GM19438 (cell line): ENCODE measurements at regions not wholly inside any gene's neighbourhood (a gene's known extent, or its start where the extent isn't known, plus 50 kb on each side); places are given as distances from the start of the nearest gene placed in this dataset.
A peak's percentile ranks its signal among the peaks of the same experiment; 100 is the strongest.

Experiments
- ATAC-seq: cut with Tn5 transposase; IDR thresholded peaks from one replicate; pipeline ENCODE4 v1.9.1; 2021; ENCODE audit warnings: low read depth; ENCODE audit not compliant: unreplicated experiment

GRCh38 chr2:14350856-14351255 is 281.7 kb upstream of the LRATD1 start:
- ATAC-seq, result no peak

GRCh38 chr2:14352067-14352466 is 280.4 kb upstream of the LRATD1 start:
- ATAC-seq, result no peak

- no peak for ATAC-seq
Observed at GRCh38 chr2:14354231-14354630, 278.3 kb upstream of the LRATD1 start.

- no peak for ATAC-seq
Observed at GRCh38 chr2:14355102-14355501, 277.4 kb upstream of the LRATD1 start.

GRCh38 chr2:14358339-14358738 is 274.2 kb upstream of the LRATD1 start:
- ATAC-seq, result no peak

GRCh38 chr2:14358774-14359173 is 273.7 kb upstream of the LRATD1 start:
- no peak for ATAC-seq

GRCh38 chr2:14363137-14363536 is 269.4 kb upstream of the LRATD1 start:
- no peak for ATAC-seq

GRCh38 chr2:14363976-14364375 is 268.5 kb upstream of the LRATD1 start:
- ATAC-seq, result no peak

GRCh38 chr2:14364471-14364870 is 268.0 kb upstream of the LRATD1 start:
- ATAC-seq, result no peak

GRCh38 chr2:14385043-14385442 is 247.5 kb upstream of the LRATD1 start:
- no peak for ATAC-seq

GRCh38 chr2:14387332-14387731 is 245.2 kb upstream of the LRATD1 start:
- ATAC-seq, result no peak

- no peak for ATAC-seq
Observed at GRCh38 chr2:14388724-14389123, 243.8 kb upstream of the LRATD1 start.

- ATAC-seq, result no peak
Observed at GRCh38 chr2:14396533-14397083, 235.9 kb upstream of the LRATD1 start.

GRCh38 chr2:14398641-14399040 is 233.9 kb upstream of the LRATD1 start:
- ATAC-seq, result no peak

- ATAC-seq, result no peak
Observed at GRCh38 chr2:14401873-14402272, 230.6 kb upstream of the LRATD1 start.

- ATAC-seq, result no peak
Observed at GRCh38 chr2:14408695-14409094, 223.8 kb upstream of the LRATD1 start.

- ATAC-seq, result peak; percentile 45
Observed at GRCh38 chr2:14417551-14417950, 215.0 kb upstream of the LRATD1 start.

GRCh38 chr2:14418115-14418514 is 214.4 kb upstream of the LRATD1 start:
- no peak for ATAC-seq

- no peak for ATAC-seq
Observed at GRCh38 chr2:14420851-14421250, 211.7 kb upstream of the LRATD1 start.

GRCh38 chr2:14422426-14422825 is 210.1 kb upstream of the LRATD1 start:
- ATAC-seq, result no peak

- ATAC-seq, result no peak
Observed at GRCh38 chr2:14423145-14423906, 209.2 kb upstream of the LRATD1 start.
